Stimulated activated CD8-positive, alpha-beta memory T cell treated with anti-CD3 and anti-CD28 coated beads, Interleukin-15, amount 100 ng/mL, for 48 hours (primary cell): ENCODE measurements at regions not wholly inside any gene's neighbourhood (a gene's known extent, or its start where the extent isn't known, plus 50 kb on each side); places are given as distances from the start of the nearest gene placed in this dataset.

ENCODE experiments used
- DNase-seq, 2 donors: peaks; one replicate each; pipeline ENCODE4 v3.0.0-alpha.2; 2020; ENCODE audit warnings: low read depth in 2 of 2

DNA sequence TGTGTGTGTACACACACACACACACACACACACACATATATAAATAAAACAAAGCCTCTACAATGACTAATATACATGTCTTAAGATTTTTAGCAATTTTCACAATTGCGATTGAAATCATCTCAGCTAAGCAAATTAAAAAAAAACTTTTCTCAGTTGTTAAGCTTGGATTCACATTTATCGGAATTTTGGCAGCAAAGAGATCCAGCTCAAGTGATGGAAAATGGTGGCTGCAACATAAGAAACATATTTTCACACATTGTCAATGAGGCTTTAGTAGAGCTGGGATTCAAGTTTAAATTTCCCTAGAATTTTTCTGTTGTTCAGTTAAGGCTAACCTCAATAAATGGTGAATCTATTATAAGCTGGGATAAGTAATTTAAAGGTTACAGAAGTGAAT lies 768.6 kb upstream of the SORCS1 start:
- DNase-seq: no peak

DNA sequence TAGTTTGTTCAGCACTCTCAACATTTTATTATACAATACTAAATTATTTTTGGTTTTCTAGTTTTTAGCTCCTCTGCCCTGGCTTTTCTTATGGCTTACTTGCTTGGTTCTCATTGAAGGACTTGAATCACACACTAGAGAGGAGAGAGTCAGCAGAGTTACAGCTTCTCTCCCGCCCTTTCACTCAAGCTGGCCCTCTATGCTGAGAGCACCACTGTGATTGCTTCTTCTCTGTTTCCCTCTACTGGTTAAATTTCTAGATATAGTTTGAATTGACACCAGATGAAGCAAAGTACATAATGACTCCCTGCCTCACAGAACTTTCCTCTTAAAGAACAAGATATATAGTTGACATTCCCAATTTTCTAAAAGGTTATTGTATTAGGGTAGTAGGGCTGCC lies 767.3 kb upstream of the SORCS1 start:
- no peak for DNase-seq

- DNase-seq: no peak
Measured at GRCh38 chr10:107930037-107930436, 765.5 kb upstream of the SORCS1 start.

GRCh38 chr10:107924458-107924857 lies 760.0 kb upstream of the SORCS1 start:
- DNase-seq: no peak

DNA sequence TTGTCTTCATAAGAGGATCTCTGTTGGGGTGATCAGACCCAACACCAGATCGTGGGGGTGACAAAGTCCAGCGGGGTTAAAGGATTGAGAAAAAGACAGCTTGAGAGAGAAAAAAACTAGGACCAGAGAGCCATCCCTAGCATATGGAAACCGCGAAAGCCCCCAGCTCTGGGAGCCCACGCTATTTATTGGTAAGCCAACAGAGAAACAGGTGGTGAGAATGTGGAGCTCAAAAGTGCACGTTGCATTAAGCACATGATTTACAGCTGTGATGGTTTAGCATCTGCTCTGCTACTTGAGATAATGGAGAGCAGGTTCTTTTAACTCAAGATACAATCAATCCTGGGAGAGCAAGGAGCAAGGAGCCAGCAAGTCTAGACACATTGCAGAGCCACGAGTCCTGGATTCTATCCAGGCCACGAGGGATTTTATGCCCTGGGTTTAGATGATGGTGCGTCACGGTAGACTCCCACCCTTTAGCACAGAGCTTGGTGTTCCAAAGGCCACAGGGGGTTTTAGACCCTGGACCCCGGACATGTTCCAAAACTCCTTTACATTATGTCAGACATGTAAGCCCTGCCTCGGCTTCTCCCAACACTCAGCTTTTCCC lies 755.2 kb upstream of the SORCS1 start:
- DNase-seq: no peak

DNA sequence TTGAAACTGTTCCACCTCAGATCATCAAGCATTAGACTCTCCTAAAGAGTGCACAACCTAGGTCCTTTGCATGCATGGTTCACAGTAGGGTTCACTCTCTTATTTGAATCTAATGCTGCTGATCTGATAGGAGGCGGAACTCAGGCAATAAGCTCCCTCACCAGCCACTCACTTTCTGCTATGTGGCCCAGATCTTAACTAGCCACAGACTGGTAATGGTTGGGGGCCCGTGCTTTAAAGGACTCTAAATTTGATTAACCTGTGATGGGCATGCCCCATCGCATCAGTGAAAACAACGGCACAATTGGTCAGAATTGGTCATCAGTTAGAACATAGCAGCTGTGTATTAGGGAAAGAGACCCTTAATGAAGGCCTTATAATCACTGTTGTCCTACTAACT lies 753.7 kb upstream of the SORCS1 start:
- no peak for DNase-seq

- DNase-seq: no peak
Measured at GRCh38 chr10:107915215-107915610, 750.7 kb upstream of the SORCS1 start.

DNA sequence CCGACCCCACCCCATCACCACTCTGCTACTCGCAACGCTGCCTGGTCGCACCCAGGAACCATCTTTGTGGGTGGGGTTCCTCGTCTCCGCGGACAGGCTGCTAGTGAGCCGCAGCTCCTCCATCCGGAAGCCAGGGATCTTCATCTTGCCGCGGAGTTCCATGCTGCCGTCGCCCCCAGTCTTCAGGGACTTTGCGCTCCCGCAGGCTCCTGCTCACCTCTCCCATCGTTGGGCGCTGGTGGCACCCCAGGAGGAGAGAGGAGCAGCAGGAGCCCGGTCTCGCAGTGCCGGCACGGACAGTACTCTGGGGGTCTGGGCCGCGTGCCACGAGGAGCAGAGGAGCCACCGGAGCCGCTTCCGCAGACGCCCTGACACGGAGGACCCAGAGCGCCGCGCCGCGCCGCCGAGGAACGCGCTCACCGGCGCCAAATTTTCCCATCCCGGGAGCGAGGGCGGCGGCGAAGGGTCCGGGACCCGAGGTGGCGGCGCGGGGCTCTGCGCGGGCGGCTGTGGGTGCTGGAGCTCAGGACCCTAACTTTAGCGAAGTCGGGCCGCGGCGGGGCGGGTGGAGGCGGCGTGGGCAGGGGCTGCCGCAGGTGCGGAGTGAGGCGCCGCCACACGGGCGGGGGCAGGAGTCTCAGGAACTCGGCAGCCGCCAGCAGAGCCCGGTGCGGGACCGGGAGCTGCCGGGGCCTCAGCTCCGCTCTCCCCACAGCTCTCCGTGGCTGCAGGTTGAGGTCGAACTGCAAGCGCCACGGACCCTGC lies 750.1 kb upstream of the SORCS1 start:
- no peak for DNase-seq

DNA sequence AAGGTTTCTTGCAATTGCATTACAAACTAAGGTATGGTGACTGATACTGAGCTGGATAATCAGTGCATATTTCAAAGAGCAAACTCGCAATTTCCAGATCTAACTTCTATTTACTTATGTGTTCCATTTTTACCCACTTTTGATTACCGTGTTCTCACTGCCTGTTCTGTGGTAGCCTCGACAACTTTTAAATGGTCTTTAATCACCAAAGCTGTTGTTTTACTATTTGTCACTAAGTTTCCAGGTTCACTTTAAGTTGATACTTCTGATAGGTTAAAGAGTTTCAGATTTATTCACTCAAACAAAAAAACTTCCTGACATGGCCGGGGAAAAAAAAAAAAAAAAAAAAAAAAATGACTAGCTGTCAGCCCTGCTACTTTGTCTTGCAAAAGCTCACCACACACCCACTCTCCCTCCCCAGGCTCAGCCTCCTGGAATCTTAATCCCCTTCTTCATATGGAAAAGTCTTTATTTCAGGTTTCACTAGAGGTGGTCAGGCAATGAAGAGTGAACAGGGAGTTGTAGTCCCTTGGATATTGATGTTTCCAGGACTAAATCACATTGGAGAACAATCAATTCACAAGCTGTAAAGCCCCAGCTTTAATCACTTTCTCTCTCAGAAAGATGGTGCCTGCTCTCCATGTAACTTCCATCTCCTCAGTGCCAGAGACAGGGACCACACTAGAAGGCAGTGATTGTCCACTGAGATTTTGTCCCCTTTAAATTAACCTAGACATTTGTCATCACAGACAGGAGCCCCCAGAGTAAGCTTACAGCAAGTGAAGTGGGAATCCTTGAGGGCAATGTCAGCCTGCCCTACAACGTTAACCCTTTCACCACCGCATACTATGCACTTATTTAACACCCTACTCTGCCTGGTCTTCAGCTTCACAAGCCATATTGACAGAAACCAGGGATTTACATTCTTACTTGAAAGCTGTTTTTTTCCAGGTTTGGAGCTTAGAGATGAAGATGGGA lies 749.1 kb upstream of the SORCS1 start:
- DNase-seq: no peak

GRCh38 chr10:107901076-107901475 lies 736.6 kb upstream of the SORCS1 start:
- DNase-seq: no peak

GRCh38 chr10:107900131-107900530 lies 735.6 kb upstream of the SORCS1 start:
- no peak for DNase-seq

DNA sequence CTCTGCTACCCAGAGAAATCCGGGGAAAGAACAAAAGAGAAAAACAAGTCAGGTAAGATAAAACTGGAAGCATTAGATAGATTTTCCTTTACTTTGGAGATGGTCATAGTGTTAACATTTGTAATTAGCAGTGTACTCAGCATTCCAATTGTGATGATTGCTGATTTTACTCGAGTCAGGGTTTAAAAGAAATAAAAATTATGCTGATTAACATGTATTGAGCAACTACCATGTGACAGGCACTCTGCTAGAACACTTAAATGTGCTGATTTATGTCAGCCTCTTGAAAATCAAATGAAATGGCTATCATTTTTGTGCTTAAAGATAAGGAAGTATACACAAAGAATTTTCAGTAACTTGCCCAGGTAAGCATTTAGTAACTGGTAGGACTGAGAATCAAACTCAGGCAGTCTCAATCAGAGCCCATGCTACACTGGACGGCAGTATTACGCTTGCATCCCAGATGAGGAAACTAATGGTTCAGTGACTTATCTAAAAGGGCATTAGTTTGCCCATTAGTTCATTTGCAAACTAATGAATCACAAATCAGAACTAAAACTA lies 735.1 kb upstream of the SORCS1 start:
- DNase-seq: no peak

DNA sequence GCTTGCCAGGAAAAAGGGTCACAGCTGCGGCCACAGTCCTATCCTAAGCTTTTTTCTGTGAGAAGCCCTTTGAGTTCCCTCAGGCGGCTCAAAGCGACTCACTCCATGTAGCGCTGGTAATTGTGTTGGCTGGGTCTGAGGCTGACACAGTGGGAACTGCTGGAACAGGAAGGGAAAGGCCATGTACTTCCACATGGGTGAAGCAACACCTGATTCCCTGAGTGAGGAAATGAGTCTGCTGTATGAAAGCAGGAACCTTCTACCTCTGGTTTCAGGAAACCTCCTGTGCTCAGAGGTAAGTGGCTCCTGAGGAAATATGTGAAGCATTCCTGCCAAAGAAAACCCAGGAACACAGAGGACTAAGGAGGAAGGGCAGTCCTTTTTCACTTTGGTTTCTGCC lies 734.6 kb upstream of the SORCS1 start:
- no peak for DNase-seq

DNA sequence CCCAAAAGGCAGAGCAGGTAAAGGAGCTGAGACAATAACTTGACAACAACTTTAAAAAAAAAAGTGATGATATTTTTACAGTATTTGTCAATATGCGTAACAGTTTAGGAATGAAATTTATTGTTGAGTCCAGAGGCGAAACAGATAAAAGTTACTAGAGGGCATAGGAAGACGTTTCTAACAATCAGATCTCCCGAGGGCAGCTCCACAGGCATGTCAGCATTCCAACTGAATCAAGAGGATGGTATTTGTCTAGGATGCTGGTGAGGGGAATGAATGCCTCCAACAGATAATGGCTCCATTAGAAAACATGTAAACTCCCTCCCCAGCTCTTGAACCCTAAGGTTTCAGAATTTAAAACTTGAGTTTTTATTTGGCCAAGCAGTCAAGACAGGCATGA lies 733.9 kb upstream of the SORCS1 start:
- DNase-seq: no peak

DNA sequence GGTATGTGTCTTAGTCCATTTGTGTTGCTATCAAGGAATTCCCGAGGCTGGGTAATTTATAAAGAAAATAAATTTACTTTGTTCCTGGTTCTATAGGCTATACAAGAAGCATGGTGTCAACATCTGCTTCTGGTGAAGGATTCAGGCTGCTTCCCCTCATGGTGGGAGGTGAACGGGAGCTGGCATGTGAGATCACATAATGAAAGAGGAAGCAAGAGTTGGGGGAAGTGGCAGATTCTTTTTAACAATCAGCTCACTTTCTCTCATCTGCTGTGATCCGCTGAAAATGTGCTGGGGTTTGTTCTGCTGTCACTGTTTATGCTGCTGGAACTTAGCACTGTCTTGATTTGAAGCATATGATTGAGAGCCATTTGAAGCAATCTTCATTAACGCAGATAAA lies 730.0 kb upstream of the SORCS1 start:
- no peak for DNase-seq

DNA sequence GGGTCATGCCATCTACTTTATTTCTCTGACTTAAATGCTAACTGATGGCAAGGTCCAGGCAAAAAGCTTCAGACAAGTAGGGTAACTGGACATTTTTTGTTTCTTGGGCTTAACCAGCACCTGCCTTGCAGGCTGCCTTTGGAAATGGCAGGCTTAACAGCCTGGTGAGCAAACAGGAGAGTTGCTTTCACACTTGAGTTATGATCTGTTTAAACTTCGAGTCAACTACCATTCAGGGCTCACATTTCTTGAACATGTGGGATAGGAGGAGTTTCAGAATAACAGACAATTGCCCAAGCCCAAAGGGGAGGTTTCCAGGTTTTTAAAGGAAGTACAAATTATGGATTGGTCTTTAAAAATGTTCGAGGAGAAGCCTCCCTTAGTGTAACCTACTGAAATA lies 724.6 kb upstream of the SORCS1 start:
- DNase-seq: no peak

- no peak for DNase-seq
Measured at GRCh38 chr10:107880185-107880584, 715.7 kb upstream of the SORCS1 start.

DNA sequence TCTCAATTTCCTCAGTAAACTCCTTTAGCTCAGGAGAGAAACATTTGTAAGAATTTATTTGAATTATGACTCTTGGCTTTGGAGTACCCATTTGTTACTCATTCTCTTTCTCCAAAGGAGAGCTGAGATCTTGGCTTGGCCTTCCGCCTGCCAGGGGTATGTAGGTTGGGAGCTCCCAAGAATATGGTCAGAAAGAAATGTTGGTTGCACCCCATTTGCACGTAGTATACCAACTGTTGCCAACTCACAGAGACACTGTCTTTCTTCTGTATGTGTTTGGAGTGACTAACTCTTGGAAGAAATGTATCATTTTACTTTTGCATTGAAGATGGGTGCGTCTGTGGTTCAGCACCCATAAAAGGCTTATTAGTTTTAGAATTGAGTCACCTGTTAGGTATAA lies 708.5 kb upstream of the SORCS1 start:
- no peak for DNase-seq

- no peak for DNase-seq
Measured at GRCh38 chr10:107865691-107866090, 701.2 kb upstream of the SORCS1 start.

DNA sequence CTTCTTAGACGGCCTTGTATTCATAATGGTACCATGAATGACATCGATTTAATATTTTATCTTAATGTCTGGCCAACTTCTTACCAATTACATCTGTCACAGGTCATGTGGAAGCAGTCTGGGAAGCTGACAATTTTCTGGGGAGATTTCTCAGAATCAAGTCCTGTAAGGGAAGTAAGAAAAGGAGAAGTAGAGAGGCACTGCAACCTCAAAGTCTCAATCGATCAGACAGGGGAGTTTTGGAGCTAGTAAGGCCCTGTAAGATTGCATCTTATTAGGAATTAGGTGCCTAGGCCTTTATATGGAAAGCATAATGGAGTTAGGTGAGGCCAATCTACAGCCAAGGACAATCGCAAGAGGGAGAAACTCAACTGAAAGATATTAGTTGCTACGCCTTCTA lies 694.6 kb upstream of the SORCS1 start:
- no peak for DNase-seq

DNA sequence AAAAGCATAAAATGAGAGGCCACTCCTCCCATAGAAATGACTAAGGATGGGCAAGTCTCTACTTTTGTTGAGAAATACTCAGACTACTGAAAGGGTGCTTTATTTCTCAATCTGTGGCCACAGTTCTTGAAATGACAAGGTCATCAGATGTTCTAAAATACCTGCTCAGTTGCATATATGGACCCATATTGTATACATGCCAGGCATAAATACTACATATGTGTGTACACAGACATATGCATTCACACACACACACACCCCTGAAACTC lies 691.5 kb upstream of the SORCS1 start:
- no peak for DNase-seq

DNA sequence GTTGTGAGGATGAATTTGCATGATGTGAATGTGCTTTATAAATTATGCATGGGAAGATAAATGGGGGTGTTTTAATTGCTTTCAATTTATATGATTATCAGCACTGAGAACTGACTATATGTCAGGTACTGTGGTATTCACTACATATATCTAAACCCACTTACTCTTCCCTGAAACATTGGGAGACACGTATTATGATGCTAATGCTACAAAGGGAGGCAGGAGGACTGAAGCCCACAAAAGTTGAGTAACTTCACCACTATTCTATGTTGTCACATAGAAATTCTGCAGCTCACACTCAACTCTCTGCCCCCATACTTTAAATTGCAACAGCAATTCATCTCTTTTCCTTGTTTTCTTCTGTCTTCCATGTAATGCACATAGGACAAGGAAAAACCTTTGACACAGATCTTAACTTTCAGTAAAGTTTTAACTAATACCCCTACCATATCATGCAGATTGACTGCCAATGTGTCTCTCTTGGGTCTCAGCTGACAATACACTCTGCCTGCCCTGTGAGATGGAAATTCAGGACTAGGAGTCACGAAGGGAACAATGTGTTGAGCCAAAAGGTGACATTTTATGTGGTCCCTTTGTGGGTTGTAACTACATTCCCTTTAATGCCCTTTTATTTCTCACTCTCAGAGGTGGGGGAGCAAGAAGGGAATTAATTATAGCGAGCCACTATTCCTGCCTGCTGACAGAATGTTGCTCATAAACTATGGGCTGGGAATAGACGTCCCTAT lies 691.0 kb upstream of the SORCS1 start:
- no peak for DNase-seq
